ENCODE measurements at regions not wholly inside any gene's neighbourhood (a gene's known extent, or its start where the extent isn't known, plus 50 kb on each side); places are given as distances from the start of the nearest gene placed in this dataset.

GRCh38 chr16:64138621-64139020 lies 983.2 kb downstream of the CDH11 start:
- no peak overlapping the region for H3K9ac ChIP-seq
- H3K4me1 ChIP-seq = no peaks in the 10 kb centered on the region
- no peaks in the 10 kb centered on the region for H3K27me3 ChIP-seq
- no peaks in the 10 kb centered on the region for H3K36me3 ChIP-seq
- H3K4me3 ChIP-seq = no peak overlapping the region
- no peak overlapping the region for H3K4me2 ChIP-seq
- no peaks in the 10 kb centered on the region for H4K20me1 ChIP-seq
- H3K27ac ChIP-seq = no peak overlapping the region
- no peaks in the 10 kb centered on the region for H3K9me3 ChIP-seq
- no peak for TF ChIP-seq Cebpa-rat (IDR thresholded peaks at IDR 0.05)

- Histone ChIP-seq H3K4me3 (no peak overlapping the region), H4K20me1 (no peaks in the 10 kb centered on the region), H3K4me2 (no peak overlapping the region), H3K36me3 (no peaks in the 10 kb centered on the region), H3K27me3 (no peaks in the 10 kb centered on the region), H3K9me3 (no peaks in the 10 kb centered on the region), H3K27ac (no peak overlapping the region), H3K9ac (no peak overlapping the region), H3K4me1 (no peaks in the 10 kb centered on the region)
- TF ChIP-seq Cebpa-rat (IDR thresholded peaks at IDR 0.05) = no peak
Observed at GRCh38 chr16:64138006-64138405, 983.9 kb downstream of the CDH11 start.

- Histone ChIP-seq H3K9ac (no peak overlapping the region), H3K4me3 (no peak overlapping the region), H3K4me2 (no peak overlapping the region), H3K9me3 (no peaks in the 10 kb centered on the region), H3K4me1 (no peaks in the 10 kb centered on the region), H4K20me1 (no peaks in the 10 kb centered on the region), H3K27ac (no peak overlapping the region), H3K36me3 (no peaks in the 10 kb centered on the region), H3K27me3 (no peaks in the 10 kb centered on the region)
- TF ChIP-seq Cebpa-rat (IDR thresholded peaks at IDR 0.05) = no peak
Observed at GRCh38 chr16:64136743-64137142, 985.1 kb downstream of the CDH11 start.

- no peaks in the 10 kb centered on the region for H3K4me1 ChIP-seq
- no peaks in the 10 kb centered on the region for H3K36me3 ChIP-seq
- TF ChIP-seq Cebpa-rat (IDR thresholded peaks at IDR 0.05) = no peak
- H3K4me2 ChIP-seq = no peak overlapping the region
- H3K27ac ChIP-seq = no peak overlapping the region
- no peaks in the 10 kb centered on the region for H3K27me3 ChIP-seq
- H3K9me3 ChIP-seq = no peaks in the 10 kb centered on the region
- no peaks in the 10 kb centered on the region for H4K20me1 ChIP-seq
- no peak overlapping the region for H3K4me3 ChIP-seq
- H3K9ac ChIP-seq = no peak overlapping the region
Observed at GRCh38 chr16:64136314-64136713, 985.5 kb downstream of the CDH11 start.

- H3K4me1 ChIP-seq = no peaks in the 10 kb centered on the region
- H3K9me3 ChIP-seq = no peaks in the 10 kb centered on the region
- H3K4me2 ChIP-seq = no peak overlapping the region
- no peak for TF ChIP-seq Cebpa-rat (IDR thresholded peaks at IDR 0.05)
- H3K27ac ChIP-seq = no peak overlapping the region
- no peaks in the 10 kb centered on the region for H3K36me3 ChIP-seq
- no peaks in the 10 kb centered on the region for H4K20me1 ChIP-seq
- H3K27me3 ChIP-seq = no peaks in the 10 kb centered on the region
- H3K9ac ChIP-seq = no peak overlapping the region
- no peak overlapping the region for H3K4me3 ChIP-seq
Observed at GRCh38 chr16:64133366-64133765, 988.5 kb downstream of the CDH11 start.

- Histone ChIP-seq H3K27ac (no peak overlapping the region), H3K9ac (no peak overlapping the region), H3K27me3 (no peaks in the 10 kb centered on the region), H3K4me3 (no peak overlapping the region), H3K9me3 (no peaks in the 10 kb centered on the region), H3K4me1 (no peaks in the 10 kb centered on the region), H3K4me2 (no peak overlapping the region), H3K36me3 (no peaks in the 10 kb centered on the region), H4K20me1 (no peaks in the 10 kb centered on the region)
- no peak for TF ChIP-seq Cebpa-rat (IDR thresholded peaks at IDR 0.05)
Observed at GRCh38 chr16:64132759-64133361, 989.0 kb downstream of the CDH11 start.

GRCh38 chr16:64132190-64132589 lies 989.7 kb downstream of the CDH11 start:
- no peak overlapping the region for H3K9ac ChIP-seq
- no peak for TF ChIP-seq Cebpa-rat (IDR thresholded peaks at IDR 0.05)

GRCh38 chr16:64131423-64131822 lies 990.4 kb downstream of the CDH11 start:
- no peak for TF ChIP-seq Cebpa-rat (IDR thresholded peaks at IDR 0.05)
- Histone ChIP-seq H3K9ac (no peak overlapping the region), H3K4me3 (no peak overlapping the region), H3K27me3 (no peaks in the 10 kb centered on the region), H4K20me1 (no peaks in the 10 kb centered on the region), H3K27ac (no peak overlapping the region), H3K4me1 (no peaks in the 10 kb centered on the region), H3K9me3 (no peaks in the 10 kb centered on the region), H3K4me2 (no peak overlapping the region), H3K36me3 (no peaks in the 10 kb centered on the region)

More at GRCh38 chr16:64132190-64132589, 989.7 kb downstream of the CDH11 start:
- no peak overlapping the region for H3K27ac ChIP-seq
- no peaks in the 10 kb centered on the region for H4K20me1 ChIP-seq
- no peaks in the 10 kb centered on the region for H3K4me1 ChIP-seq
- H3K4me2 ChIP-seq = no peak overlapping the region
- H3K36me3 ChIP-seq = no peaks in the 10 kb centered on the region
- H3K27me3 ChIP-seq = no peaks in the 10 kb centered on the region
- H3K4me3 ChIP-seq = no peak overlapping the region
- H3K9me3 ChIP-seq = no peaks in the 10 kb centered on the region

GRCh38 chr16:64130140-64130539 lies 991.7 kb downstream of the CDH11 start:
- no peaks in the 10 kb centered on the region for H3K4me1 ChIP-seq
- H4K20me1 ChIP-seq = no peaks in the 10 kb centered on the region
- TF ChIP-seq Cebpa-rat (IDR thresholded peaks at IDR 0.05) = no peak
- H3K9ac ChIP-seq = no peak overlapping the region
- H3K27me3 ChIP-seq = no peaks in the 10 kb centered on the region
- H3K9me3 ChIP-seq = no peaks in the 10 kb centered on the region
- no peak overlapping the region for H3K27ac ChIP-seq
- no peaks in the 10 kb centered on the region for H3K36me3 ChIP-seq
- H3K4me2 ChIP-seq = no peak overlapping the region
- no peak overlapping the region for H3K4me3 ChIP-seq

- no peaks in the 10 kb centered on the region for H4K20me1 ChIP-seq
- no peak overlapping the region for H3K4me2 ChIP-seq
Observed at GRCh38 chr16:64122177-64122576, 999.7 kb downstream of the CDH11 start.

GRCh38 chr16:64121473-64121872 lies 1000.4 kb downstream of the CDH11 start:
- Histone ChIP-seq H3K9me3 (no peaks in the 10 kb centered on the region), H4K20me1 (no peaks in the 10 kb centered on the region), H3K9ac (no peak overlapping the region), H3K4me1 (no peaks in the 10 kb centered on the region), H3K36me3 (no peaks in the 10 kb centered on the region), H3K27me3 (no peaks in the 10 kb centered on the region), H3K4me3 (no peak overlapping the region), H3K27ac (no peak overlapping the region), H3K4me2 (no peak overlapping the region)
- no peak for TF ChIP-seq Cebpa-rat (IDR thresholded peaks at IDR 0.05)

More at GRCh38 chr16:64122177-64122576, 999.7 kb downstream of the CDH11 start:
- Histone ChIP-seq H3K9me3 (no peaks in the 10 kb centered on the region), H3K4me3 (no peak overlapping the region), H3K9ac (no peak overlapping the region), H3K4me1 (no peaks in the 10 kb centered on the region), H3K27ac (no peak overlapping the region), H3K36me3 (no peaks in the 10 kb centered on the region), H3K27me3 (no peaks in the 10 kb centered on the region)
- no peak for TF ChIP-seq Cebpa-rat (IDR thresholded peaks at IDR 0.05)

Data from BLaER1 (cell line).